ENCODE measurements at regions not wholly inside any gene's neighbourhood (a gene's known extent, or its start where the extent isn't known, plus 50 kb on each side); places are given as distances from the start of the nearest gene placed in this dataset.
"Not testable (repeated sequence)": the region's sequence is repeated elsewhere in the genome, so short reads cannot be mapped to it uniquely, and the experiment has no call there.

- Histone ChIP-seq H3K27ac (no peak overlapping the region), H3K36me3 (no peaks in the 10 kb centered on the region), H3K27me3 (replicated peaks) (no peaks in the 10 kb centered on the region), H3K4me3 (no peak overlapping the region), H3K9me3 (replicated peaks) (no peaks in the 10 kb centered on the region), H3K4me1 (replicated peaks) (peaks cover 6% of the 10 kb centered on the region)
- DNase-seq (ENCODE audit: low read depth in 1 of 2, low spot score in 2 of 2): no peak
These were observed 68.2 kb downstream of the LHX9 start for GRCh38 chr1:197985351-197985750.

DNA sequence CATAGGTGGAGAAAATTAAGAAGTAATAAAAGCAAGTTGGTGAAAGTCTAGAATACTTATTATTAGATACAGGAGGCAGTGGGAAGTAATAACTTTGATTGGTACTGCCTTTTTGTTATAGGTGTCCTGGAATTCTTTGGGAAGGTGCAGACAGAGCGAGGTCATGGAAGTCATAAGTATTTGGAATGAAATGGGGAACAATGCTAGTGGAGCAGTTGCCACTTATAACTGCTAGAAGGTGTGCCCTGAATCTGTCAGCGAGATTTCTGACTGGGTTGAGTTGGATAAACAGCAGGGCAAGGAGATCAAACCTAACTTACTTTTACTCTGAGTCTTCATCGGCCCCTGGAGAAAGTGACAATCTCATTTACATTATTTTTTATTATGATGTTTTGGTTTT lies 69.6 kb downstream of the LHX9 start:
- no peaks in the 10 kb centered on the region for H3K27me3 ChIP-seq (replicated peaks)
- no peak overlapping the region for H3K4me3 ChIP-seq
- DNase-seq (ENCODE audit: low read depth in 1 of 2, low spot score in 2 of 2): no peak
- H3K4me1 ChIP-seq (replicated peaks): peaks cover 6% of the 10 kb centered on the region
- H3K9me3 ChIP-seq (replicated peaks): no peaks in the 10 kb centered on the region
- no peaks in the 10 kb centered on the region for H3K36me3 ChIP-seq
- no peak overlapping the region for H3K27ac ChIP-seq

DNA sequence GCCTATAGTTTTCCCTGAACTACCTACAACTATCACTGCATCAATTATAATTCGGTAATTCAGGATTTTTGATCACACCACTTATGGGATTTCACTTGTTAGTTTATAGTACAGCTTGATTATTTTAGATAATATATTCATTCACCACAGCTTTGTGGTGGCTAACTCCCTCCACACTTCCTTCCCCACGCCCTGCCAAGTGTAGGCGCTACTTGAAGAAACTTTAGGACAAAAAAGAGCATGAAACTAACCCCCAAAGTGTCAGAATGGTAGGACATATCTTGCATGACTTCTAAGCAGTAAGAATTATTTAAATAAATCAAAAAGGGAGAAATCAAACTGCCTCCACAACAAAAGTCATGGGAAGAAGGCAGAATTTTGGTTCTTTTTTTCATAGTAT lies 70.1 kb downstream of the LHX9 start:
- Histone ChIP-seq H3K36me3 (no peaks in the 10 kb centered on the region), H3K4me3 (no peak overlapping the region), H3K9me3 (replicated peaks) (no peaks in the 10 kb centered on the region), H3K27ac (no peak overlapping the region), H3K4me1 (replicated peaks) (peaks cover 6% of the 10 kb centered on the region), H3K27me3 (replicated peaks) (no peaks in the 10 kb centered on the region)
- no peak for DNase-seq (ENCODE audit: low read depth in 1 of 2, low spot score in 2 of 2)

GRCh38 chr1:197988581-197988980 lies 71.4 kb downstream of the LHX9 start:
- H3K27ac ChIP-seq; H3K4me3 ChIP-seq; DNase-seq (ENCODE audit: low read depth in 1 of 2, low spot score in 2 of 2); H3K36me3 ChIP-seq; H3K27me3 ChIP-seq (replicated peaks); H3K9me3 ChIP-seq (replicated peaks); H3K4me1 ChIP-seq (replicated peaks): not testable (repeated sequence)

- no peak overlapping the region for H3K4me3 ChIP-seq
- no peaks in the 10 kb centered on the region for H3K9me3 ChIP-seq (replicated peaks)
- H3K27ac ChIP-seq: no peak overlapping the region
- DNase-seq (ENCODE audit: low read depth in 1 of 2, low spot score in 2 of 2): no peak
- H3K36me3 ChIP-seq: no peaks in the 10 kb centered on the region
- no peaks in the 10 kb centered on the region for H3K27me3 ChIP-seq (replicated peaks)
- peaks cover 3% of the 10 kb centered on the region for H3K4me1 ChIP-seq (replicated peaks)
These were observed 71.9 kb downstream of the LHX9 start for GRCh38 chr1:197989058-197989457.

DNA sequence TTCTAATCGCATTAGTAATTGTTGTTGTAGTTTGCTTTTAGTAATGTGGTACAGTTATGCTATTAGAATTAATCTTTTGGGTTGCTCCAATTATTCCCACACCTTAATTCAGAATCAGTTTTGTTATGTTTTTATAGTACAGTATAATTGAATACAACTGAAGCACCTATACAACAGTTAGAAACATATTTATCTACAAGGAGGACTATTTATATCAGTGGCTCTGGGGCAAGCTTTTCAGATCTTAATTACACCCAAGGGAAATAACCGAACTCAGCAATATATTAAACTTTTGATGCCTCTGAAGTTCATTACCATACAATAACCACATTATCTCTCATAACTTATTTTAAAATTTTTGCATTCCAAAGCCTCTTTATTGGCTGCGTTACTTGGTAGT lies 74.4 kb downstream of the LHX9 start:
- no peaks in the 10 kb centered on the region for H3K27me3 ChIP-seq (replicated peaks)

GRCh38 chr1:197994907-197995407 lies 77.8 kb downstream of the LHX9 start:
- Histone ChIP-seq H3K27ac (no peak overlapping the region), H3K36me3 (no peaks in the 10 kb centered on the region), H3K4me3 (no peak overlapping the region), H3K9me3 (replicated peaks) (no peaks in the 10 kb centered on the region), H3K27me3 (replicated peaks) (no peaks in the 10 kb centered on the region), H3K4me1 (replicated peaks) (no peaks in the 10 kb centered on the region)
- no peak for DNase-seq (ENCODE audit: low read depth in 1 of 2, low spot score in 2 of 2)

More for the DNA sequence above, 74.4 kb downstream of the LHX9 start:
- H3K9me3 ChIP-seq (replicated peaks): no peaks in the 10 kb centered on the region
- no peak for DNase-seq (ENCODE audit: low read depth in 1 of 2, low spot score in 2 of 2)
- no peaks in the 10 kb centered on the region for H3K36me3 ChIP-seq
- no peak overlapping the region for H3K4me3 ChIP-seq
- H3K4me1 ChIP-seq (replicated peaks): no peaks in the 10 kb centered on the region
- H3K27ac ChIP-seq: no peak overlapping the region

DNA sequence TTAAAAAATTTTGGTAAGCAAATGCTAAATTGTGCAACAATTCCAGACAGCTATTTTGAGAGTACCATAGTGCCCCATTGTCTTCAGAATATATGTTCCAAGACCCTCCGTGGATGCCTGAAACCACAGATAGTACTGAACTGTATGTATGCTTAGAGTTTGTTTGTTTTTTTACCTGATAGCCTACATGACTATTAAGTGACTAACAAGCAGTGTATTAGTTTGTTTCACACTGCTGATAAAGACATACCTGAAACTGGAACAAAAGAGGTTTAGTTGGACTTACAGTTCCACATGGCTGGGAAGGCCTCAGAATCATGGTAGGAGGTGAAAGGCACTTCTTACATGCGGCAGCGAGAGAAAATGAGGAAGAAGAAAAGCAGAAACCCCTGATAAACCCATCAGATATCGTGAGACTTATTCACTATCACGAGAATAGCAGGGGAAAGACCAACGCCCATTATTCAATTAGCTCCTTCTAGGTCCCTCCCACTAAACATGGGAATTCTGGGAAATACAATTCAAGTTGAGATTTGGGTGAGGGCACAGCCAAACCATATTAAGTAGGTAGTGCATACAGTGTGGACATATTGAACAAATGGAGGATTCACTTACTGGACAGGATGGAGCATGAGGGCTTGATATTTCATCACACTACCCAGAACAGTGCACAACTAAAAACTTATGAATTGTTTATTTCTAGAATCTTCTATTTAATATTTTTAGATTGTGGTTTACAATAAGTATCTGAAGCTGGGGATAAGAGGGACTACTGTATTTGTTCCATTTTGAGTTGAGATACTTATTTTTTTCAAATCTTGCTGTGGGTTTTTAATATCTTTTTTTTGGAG lies 78.5 kb downstream of the LHX9 start:
- no peaks in the 10 kb centered on the region for H3K4me1 ChIP-seq (replicated peaks)
- no peaks in the 10 kb centered on the region for H3K36me3 ChIP-seq
- DNase-seq (ENCODE audit: low read depth in 1 of 2, low spot score in 2 of 2): no peak
- H3K27ac ChIP-seq: no peak overlapping the region
- no peak overlapping the region for H3K4me3 ChIP-seq
- no peaks in the 10 kb centered on the region for H3K9me3 ChIP-seq (replicated peaks)
- no peaks in the 10 kb centered on the region for H3K27me3 ChIP-seq (replicated peaks)

DNA sequence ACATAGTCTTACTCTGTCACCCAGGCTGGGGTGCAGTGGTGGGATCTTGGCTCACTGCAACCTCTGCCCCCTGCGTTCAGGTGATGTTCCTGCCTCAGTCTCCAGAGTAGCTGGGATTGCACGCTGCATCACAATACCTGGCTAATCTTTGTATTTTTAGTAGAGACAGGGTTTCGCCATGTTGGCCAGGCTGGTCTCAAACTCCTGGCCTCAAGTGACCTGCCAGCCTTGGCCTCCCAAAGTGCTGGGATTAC lies 79.0 kb downstream of the LHX9 start:
- not testable (repeated sequence) for H3K27ac ChIP-seq; DNase-seq (ENCODE audit: low read depth in 1 of 2, low spot score in 2 of 2); H3K9me3 ChIP-seq (replicated peaks); H3K27me3 ChIP-seq (replicated peaks); H3K36me3 ChIP-seq; H3K4me3 ChIP-seq; H3K4me1 ChIP-seq (replicated peaks)

GRCh38 chr1:197998110-197998509 lies 80.9 kb downstream of the LHX9 start:
- Histone ChIP-seq H3K27me3 (replicated peaks) (no peaks in the 10 kb centered on the region), H3K9me3 (replicated peaks) (no peaks in the 10 kb centered on the region), H3K4me1 (replicated peaks) (no peaks in the 10 kb centered on the region), H3K36me3 (no peaks in the 10 kb centered on the region), H3K4me3 (no peak overlapping the region), H3K27ac (no peak overlapping the region)
- DNase-seq (ENCODE audit: low read depth in 1 of 2, low spot score in 2 of 2): no peak

DNA sequence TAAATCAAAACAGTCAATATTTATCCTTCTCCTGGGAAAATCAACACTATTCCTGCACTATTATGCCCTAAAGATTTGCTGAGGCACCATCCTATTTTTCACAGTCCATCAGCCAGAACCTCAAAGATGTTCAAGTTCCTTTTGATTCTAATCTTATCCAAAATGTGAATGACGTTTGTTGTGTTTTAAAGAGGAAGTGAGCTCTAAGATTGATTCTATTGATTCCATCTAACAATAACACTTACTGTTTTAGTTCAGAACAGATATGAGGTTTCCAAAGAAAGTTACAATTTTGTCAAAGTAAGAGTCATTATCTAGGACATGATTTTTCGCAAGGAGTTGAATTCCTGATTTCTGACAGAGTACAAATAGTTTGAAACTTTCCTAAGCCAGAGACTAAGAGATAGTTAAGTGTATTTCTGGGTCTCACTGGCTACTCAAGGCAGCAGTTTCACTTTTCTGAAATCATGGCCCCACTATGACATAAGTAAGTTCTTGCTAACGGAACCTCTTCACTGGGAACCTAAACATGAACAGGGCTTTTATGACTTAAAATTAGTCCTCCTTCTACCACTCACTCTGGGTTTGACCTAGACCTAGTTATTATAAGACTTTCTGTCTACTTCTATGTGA lies 84.7 kb downstream of the LHX9 start:
- DNase-seq (ENCODE audit: low read depth in 1 of 2, low spot score in 2 of 2): no peak
- Histone ChIP-seq H3K27ac (no peak overlapping the region), H3K9me3 (replicated peaks) (no peaks in the 10 kb centered on the region), H3K36me3 (no peaks in the 10 kb centered on the region), H3K4me1 (replicated peaks) (no peaks in the 10 kb centered on the region), H3K27me3 (replicated peaks) (no peaks in the 10 kb centered on the region), H3K4me3 (no peak overlapping the region)

- no peak for DNase-seq (ENCODE audit: low read depth in 1 of 2, low spot score in 2 of 2)
- Histone ChIP-seq H3K9me3 (replicated peaks) (no peaks in the 10 kb centered on the region), H3K27ac (no peak overlapping the region), H3K27me3 (replicated peaks) (no peaks in the 10 kb centered on the region), H3K4me1 (replicated peaks) (peaks cover 3% of the 10 kb centered on the region; the same call in 1 of the 2 replicates), H3K4me3 (no peak overlapping the region), H3K36me3 (no peaks in the 10 kb centered on the region)
These were observed 86.3 kb downstream of the LHX9 start for GRCh38 chr1:198003468-198003867.

DNA sequence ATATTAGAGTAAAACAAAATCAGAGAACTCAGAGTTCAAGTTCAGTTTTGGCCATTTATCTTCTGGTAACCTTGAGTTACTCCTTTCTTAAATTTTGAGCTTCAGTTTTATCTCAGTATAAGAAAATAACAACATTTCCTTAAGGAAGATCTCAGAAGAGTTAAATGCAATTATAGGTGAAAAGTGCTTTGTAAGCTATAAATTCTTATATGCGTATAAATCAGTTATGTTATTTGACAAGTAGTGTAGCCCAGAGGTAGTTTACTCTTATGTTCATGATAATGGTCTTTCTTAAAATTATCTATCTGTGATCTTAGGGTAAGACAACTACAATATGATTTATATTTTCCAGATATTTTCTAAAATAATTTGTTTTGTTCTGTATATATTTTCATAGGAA lies 89.8 kb downstream of the LHX9 start:
- H3K27ac ChIP-seq: no peak overlapping the region
- no peaks in the 10 kb centered on the region for H3K36me3 ChIP-seq
- H3K4me3 ChIP-seq: no peak overlapping the region
- H3K9me3 ChIP-seq (replicated peaks): no peaks in the 10 kb centered on the region
- no peaks in the 10 kb centered on the region for H3K27me3 ChIP-seq (replicated peaks)
- DNase-seq (ENCODE audit: low read depth in 1 of 2, low spot score in 2 of 2): no peak
- H3K4me1 ChIP-seq (replicated peaks): peaks cover 3% of the 10 kb centered on the region; the same call in 1 of the 2 replicates

DNA sequence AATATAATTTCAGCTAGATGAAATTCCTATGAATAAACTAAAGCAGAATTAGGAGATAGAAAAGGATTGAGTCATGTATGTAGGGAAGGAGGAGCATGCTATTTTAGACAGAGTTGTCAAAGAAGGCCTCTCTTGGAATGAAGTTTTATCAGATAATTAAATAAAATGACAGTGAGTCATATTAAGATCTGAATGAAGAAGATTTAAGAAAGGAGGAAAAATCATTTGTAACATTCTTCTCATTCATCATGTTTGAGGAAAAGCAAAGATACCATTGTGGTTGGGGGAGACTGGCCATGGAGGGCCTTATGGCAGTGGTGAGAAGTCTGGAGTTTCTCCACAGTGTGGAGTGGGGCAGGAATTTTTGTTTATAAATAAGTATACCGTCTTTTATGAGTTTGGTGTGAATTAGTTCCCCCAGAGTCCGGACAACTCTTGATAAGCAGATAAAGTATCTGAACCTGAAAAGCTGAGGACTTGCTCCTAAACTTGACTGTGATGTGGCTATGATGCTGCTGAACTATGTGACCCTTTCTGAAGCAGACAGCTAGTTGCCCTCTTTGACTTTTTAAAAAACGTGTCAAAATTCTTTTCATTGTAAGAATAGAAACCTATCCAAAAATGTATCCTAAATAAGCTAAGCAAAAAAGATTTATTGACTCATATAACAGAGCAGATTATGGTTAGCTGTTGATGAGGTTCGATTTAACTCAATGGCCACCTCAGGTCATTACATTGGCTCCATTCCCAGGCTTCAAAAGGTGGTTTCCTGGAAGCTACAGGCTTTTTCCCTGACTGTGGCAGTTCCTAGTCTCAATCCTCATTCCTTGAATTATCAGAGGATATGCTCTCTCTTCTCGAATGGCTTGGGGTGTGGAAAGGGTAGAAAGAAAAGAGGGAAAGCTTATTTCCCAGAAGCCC lies 90.8 kb downstream of the LHX9 start:
- Histone ChIP-seq H3K27ac (no peak overlapping the region), H3K4me1 (replicated peaks) (peaks cover 3% of the 10 kb centered on the region; the same call in 1 of the 2 replicates), H3K4me3 (no peak overlapping the region), H3K36me3 (no peaks in the 10 kb centered on the region), H3K27me3 (replicated peaks) (no peaks in the 10 kb centered on the region), H3K9me3 (replicated peaks) (no peaks in the 10 kb centered on the region)
- DNase-seq (ENCODE audit: low read depth in 1 of 2, low spot score in 2 of 2): no peak

Measured in SJSA1 (cell line).